Endothelial cell of umbilical vein (primary cell): ENCODE measurements at regions not wholly inside any gene's neighbourhood (a gene's known extent, or its start where the extent isn't known, plus 50 kb on each side); places are given as distances from the start of the nearest gene placed in this dataset.

Source experiments
- CTCF ChIP-seq, 2 donors: IDR thresholded peaks; 1 replicate in 1 of 2; 2 replicates in 1 of 2; pipeline ENCODE4 v1.5.1; 2011; ENCODE audit warnings: low read length in 2 of 2, mild to moderate bottlenecking in 2 of 2, moderate library complexity in 2 of 2, control low read depth in 1 of 2, inconsistent platforms in 1 of 2, low read depth in 1 of 2; ENCODE audit not compliant: insufficient read depth in 1 of 2; ENCODE audit errors: extremely low read depth in 1 of 2
- GATA2 ChIP-seq: IDR thresholded peaks from 2 replicates; pipeline ENCODE4 v1.7.0; 2011; ENCODE audit warnings: low read depth, mild to moderate bottlenecking, moderate library complexity, mixed read lengths, low read length; ENCODE audit not compliant: insufficient read length, insufficient read depth
- MAX ChIP-seq: IDR thresholded peaks from 2 replicates; pipeline ENCODE4 v1.6.1; 2011; ENCODE audit not compliant: insufficient read depth, insufficient read length
- POLR2A ChIP-seq: IDR thresholded peaks from 2 replicates; pipeline ENCODE4 v1.6.1; 2012; ENCODE audit warnings: low read depth, mild to moderate bottlenecking, control low read depth, low read length

GRCh38 chr1:87759421-87760087 lies 430.9 kb downstream of the LMO4 start:
- TF ChIP-seq CTCF (IDR thresholded peaks at IDR 0.05; ENCODE audit: extremely low read depth in 1 of 2, insufficient read depth in 1 of 2, low read depth in 1 of 2, low read length in 2 of 2) (no peak), POLR2A (no peak), MAX (no peak), GATA2 (no peak)
